HEK293T (cell line): ENCODE measurements at regions not wholly inside any gene's neighbourhood (a gene's known extent, or its start where the extent isn't known, plus 50 kb on each side); places are given as distances from the start of the nearest gene placed in this dataset.

Experiments used
- CTCF ChIA-PET: fragments of 350-600 bp; formaldehyde crosslinking; extraction: SDS; loops from one replicate; lab custom pipeline; 2021; ENCODE audit warnings: antibody characterized with exemption, inconsistent platforms; lab: Yijun Ruan, JAX
- POLR2A ChIA-PET: fragments of 350-600 bp; formaldehyde crosslinking; extraction: SDS; loops from one replicate; lab custom pipeline; 2020; ENCODE audit warnings: antibody characterized with exemption, inconsistent platforms; lab: Yijun Ruan, JAX
- DNase-seq: peaks from one replicate; pipeline ENCODE4 v3.0.0; 2012; ENCODE audit warnings: mixed read lengths; ENCODE audit errors: extremely low spot score
- ARNT ChIP-seq: fragments of 450-650 bp; IDR thresholded peaks from 2 replicates; pipeline ENCODE4 v1.6.1; 2017; ENCODE audit warnings: mild to moderate bottlenecking
- BHLHE40 ChIP-seq: fragments of 450-650 bp; IDR thresholded peaks from 2 replicates; pipeline ENCODE4 v1.6.1; 2016; ENCODE audit warnings: mild to moderate bottlenecking, moderate library complexity, borderline replicate concordance
- CTBP1 ChIP-seq: fragments of 450-650 bp; IDR thresholded peaks from 2 replicates; pipeline ENCODE4 v1.6.1; 2016; ENCODE audit warnings: borderline replicate concordance
- ELF4 ChIP-seq: fragments of 450-650 bp; IDR thresholded peaks from 2 replicates; pipeline ENCODE4 v1.6.1; 2017; ENCODE audit warnings: antibody characterized with exemption
- FOXA1 ChIP-seq: fragments of 450-650 bp; IDR thresholded peaks from 2 replicates; pipeline ENCODE4 v1.6.1; 2016; ENCODE audit warnings: mild to moderate bottlenecking
- FOXK2 ChIP-seq: fragments of 450-650 bp; IDR thresholded peaks from 2 replicates; pipeline ENCODE4 v1.6.1; 2016; ENCODE audit warnings: mild to moderate bottlenecking
- FOXM1 ChIP-seq: fragments of 450-650 bp; IDR thresholded peaks from 2 replicates; pipeline ENCODE4 v1.6.1; 2017; ENCODE audit warnings: mild to moderate bottlenecking, borderline replicate concordance
- HDGF ChIP-seq: fragments of 450-650 bp; IDR thresholded peaks from 2 replicates; pipeline ENCODE4 v1.6.1; 2017; ENCODE audit warnings: antibody characterized with exemption, borderline replicate concordance
- L3MBTL2 ChIP-seq: fragments of 450-650 bp; conservative IDR thresholded peaks from 2 replicates; pipeline ENCODE4 v1.6.1; 2016; ENCODE audit warnings: mild to moderate bottlenecking
- LEF1 ChIP-seq: fragments of 450-650 bp; IDR thresholded peaks from 2 replicates; pipeline ENCODE4 v1.6.1; 2017; ENCODE audit warnings: mild to moderate bottlenecking, borderline replicate concordance
- NFRKB ChIP-seq: fragments of 450-650 bp; IDR thresholded peaks from 2 replicates; pipeline ENCODE4 v1.6.1; 2016; ENCODE audit warnings: mild to moderate bottlenecking, moderate library complexity
- PKNOX1 ChIP-seq: fragments of 450-650 bp; IDR thresholded peaks from 2 replicates; pipeline ENCODE4 v1.6.1; 2016
- SP1 ChIP-seq: fragments of 450-650 bp; IDR thresholded peaks from 2 replicates; pipeline ENCODE4 v1.6.1; 2017
- SUZ12 ChIP-seq: fragments of 450-650 bp; IDR thresholded peaks from 2 replicates; pipeline ENCODE4 v1.6.1; 2016; ENCODE audit warnings: mild to moderate bottlenecking
- TARDBP ChIP-seq: fragments of 450-650 bp; IDR thresholded peaks from 2 replicates; pipeline ENCODE4 v1.6.1; 2016
- ZNF384 ChIP-seq: fragments of 450-650 bp; IDR thresholded peaks from 2 replicates; pipeline ENCODE4 v1.6.1; 2016

- no peak for DNase-seq
- POLR2A ChIA-PET: no interaction called here
These were observed 193.5 kb upstream of the ELL2 start for GRCh38 chr5:96155147-96155546.

GRCh38 chr5:96151891-96152290 lies 190.2 kb upstream of the ELL2 start:
- no peak for DNase-seq
- TF ChIP-seq SP1 (no peak), FOXM1 (no peak), CTBP1 (no peak)
- ChIA-PET CTCF (interaction anchor here (0.7 kb wide), 1 partner anchor 13 kb away, joined by 3 read pairs; no protein-coding TSS in a partner anchor), POLR2A (no interaction called here)

More at GRCh38 chr5:96155147-96155546, 193.5 kb upstream of the ELL2 start:
- CTCF ChIA-PET: no interaction called here
- TF ChIP-seq TARDBP (no peak), HDGF (no peak), PKNOX1 (no peak), SP1 (no peak), L3MBTL2 (no peak), BHLHE40 (no peak), FOXM1 (no peak), NFRKB (no peak), FOXA1 (no peak)

GRCh38 chr5:96150007-96150406 lies 188.4 kb upstream of the ELL2 start:
- no peak for TF ChIP-seq NFRKB
- TF ChIP-seq PKNOX1: no peak
- no peak for TF ChIP-seq ELF4
- no peak for TF ChIP-seq SUZ12
- no peak for TF ChIP-seq TARDBP
- no peak for TF ChIP-seq HDGF
- TF ChIP-seq BHLHE40: no peak
- no peak for TF ChIP-seq FOXM1
- no peak for TF ChIP-seq L3MBTL2
- no peak for TF ChIP-seq ZNF384
- TF ChIP-seq SP1: no peak
- no peak for TF ChIP-seq FOXA1
- no peak for TF ChIP-seq CTBP1
- TF ChIP-seq LEF1: no peak
- no peak for TF ChIP-seq ARNT
- TF ChIP-seq FOXK2: no peak
- POLR2A ChIA-PET: no interaction called here
- CTCF ChIA-PET: no interaction called here
- peak; percentile 29 for DNase-seq

- TF ChIP-seq L3MBTL2: no peak
- no peak for TF ChIP-seq CTBP1
- no peak for TF ChIP-seq BHLHE40
- TF ChIP-seq TARDBP: no peak
- TF ChIP-seq PKNOX1: no peak
- TF ChIP-seq ARNT: no peak
- no peak for TF ChIP-seq FOXK2
- TF ChIP-seq HDGF: no peak
- TF ChIP-seq ELF4: no peak
- no peak for TF ChIP-seq SP1
- TF ChIP-seq FOXA1: no peak
- no peak for TF ChIP-seq ZNF384
- no peak for TF ChIP-seq NFRKB
- no peak for TF ChIP-seq LEF1
- no peak for TF ChIP-seq FOXM1
- no peak for DNase-seq
- POLR2A ChIA-PET: no interaction called here
- CTCF ChIA-PET: no interaction called here
These were observed 187.9 kb upstream of the ELL2 start for GRCh38 chr5:96149546-96149945.

- TF ChIP-seq SUZ12 (no peak), ZNF384 (no peak), LEF1 (no peak), FOXK2 (no peak), TARDBP (no peak), BHLHE40 (no peak), CTBP1 (no peak), PKNOX1 (no peak), HDGF (no peak), FOXA1 (no peak)
- POLR2A ChIA-PET: no interaction called here
- DNase-seq: no peak
- CTCF ChIA-PET: no interaction called here
These were observed 187.4 kb upstream of the ELL2 start for GRCh38 chr5:96149021-96149420.

GRCh38 chr5:96148376-96148775 lies 186.7 kb upstream of the ELL2 start:
- DNase-seq: no peak
- ChIA-PET CTCF (no interaction called here), POLR2A (no interaction called here)
- TF ChIP-seq ZNF384 (no peak), SUZ12 (no peak), HDGF (no peak), NFRKB (no peak), PKNOX1 (no peak), ELF4 (no peak), FOXM1 (no peak), TARDBP (no peak), LEF1 (no peak), FOXK2 (no peak)
